SK-N-SH (cell line): ENCODE measurements at regions not wholly inside any gene's neighbourhood (a gene's known extent, or its start where the extent isn't known, plus 50 kb on each side); places are given as distances from the start of the nearest gene placed in this dataset.
A peak's percentile ranks its signal among the peaks of the same experiment; 100 is the strongest.

ENCODE experiments used
- CTCF ChIA-PET: fragments of 300-600, 350-600 bp; formaldehyde crosslinking; extraction: SDS; loops from one replicate; lab custom pipeline; 2021; lab: Yijun Ruan, JAX
- POLR2A ChIA-PET: fragments of 350-600 bp; sonication (Branson Sonifier 250); formaldehyde crosslinking; extraction: SDS; loops from one replicate; lab custom pipeline; 2020; ENCODE audit warnings: antibody characterized with exemption, inconsistent platforms; lab: Yijun Ruan, JAX
- DNase-seq: peaks from one replicate; pipeline ENCODE4 v3.0.0; 2012
- H2AFZ ChIP-seq: fragments of 200-600 bp; sonication (generic); 2 replicates; pipeline ENCODE4 v1.8.1; 2016; ENCODE audit warnings: antibody characterized with exemption, mild to moderate bottlenecking, low read depth
- H3F3A ChIP-seq: fragments of 200-600 bp; sonication (generic); replicated peaks from 2 replicates; pipeline ENCODE3; 2016; ENCODE audit warnings: antibody characterized with exemption, mild to moderate bottlenecking; ENCODE audit not compliant: insufficient read depth
- H3K27ac ChIP-seq, 2 experiments: fragments of 200-500 bp in 1 of 2; fragments of 200-600 bp in 1 of 2; sonication (Bioruptor generic) in 1 of 2; sonication (generic), shearing (Covaris generic) in 1 of 2; 2 replicates each; pipeline versions ENCODE4 v1.5.1 to v1.6.1; 2014 to 2016; ENCODE audit warnings: low read depth in 2 of 2, inconsistent platforms in 1 of 2, low read length in 1 of 2, mild to moderate bottlenecking in 1 of 2, mixed read lengths in 1 of 2
- H3K27me3 ChIP-seq: fragments of 200-600 bp; sonication (generic), shearing (Covaris generic); 2 replicates; pipeline ENCODE4 v1.6.1; 2016; ENCODE audit warnings: mixed run types; ENCODE audit not compliant: insufficient read depth
- H3K36me3 ChIP-seq, 2 experiments: fragments of 200-500 bp in 1 of 2; fragments of 200-600 bp in 1 of 2; sonication (Bioruptor generic) in 1 of 2; sonication (generic) in 1 of 2; replicated peaks in 1 of 2; 2 replicates each; pipeline versions ENCODE3 to v1.5.1; 2014 to 2016; ENCODE audit warnings: low read length in 1 of 2, mild to moderate bottlenecking in 1 of 2; ENCODE audit not compliant: insufficient read depth in 2 of 2, control insufficient read depth in 1 of 2
- H3K4me1 ChIP-seq, 2 experiments: fragments of 200-500 bp in 1 of 2; fragments of 200-600 bp in 1 of 2; sonication (Bioruptor generic) in 1 of 2; sonication (generic), shearing (Covaris generic) in 1 of 2; 2 replicates each; pipeline versions ENCODE4 v1.5.1 to v1.6.1; 2014 to 2016; ENCODE audit warnings: low read depth in 1 of 2, low read length in 1 of 2, mixed run types in 1 of 2; ENCODE audit not compliant: insufficient read depth in 2 of 2, control insufficient read depth in 1 of 2
- H3K4me2 ChIP-seq: fragments of 200-600 bp; sonication (generic), shearing (Covaris generic); 2 replicates; pipeline ENCODE4 v1.6.1; 2017; ENCODE audit warnings: mixed run types
- H3K4me3 ChIP-seq, 2 experiments: fragments of 200-500 bp in 1 of 2; fragments of 200-600 bp in 1 of 2; sonication (Bioruptor generic) in 1 of 2; sonication (generic), shearing (Covaris generic) in 1 of 2; 2 replicates each; pipeline versions ENCODE4 v1.5.1 to v1.8.1; 2014 to 2016; ENCODE audit warnings: low read depth in 2 of 2, inconsistent platforms in 1 of 2, low read length in 1 of 2, mild to moderate bottlenecking in 1 of 2, mixed read lengths in 1 of 2, moderate library complexity in 1 of 2
- H3K79me2 ChIP-seq: fragments of 200-600 bp; sonication (generic); 2 replicates; pipeline ENCODE4 v1.8.1; 2017; ENCODE audit warnings: mild to moderate bottlenecking; ENCODE audit not compliant: insufficient read depth
- H3K9ac ChIP-seq: fragments of 200-600 bp; sonication (generic); 2 replicates; pipeline ENCODE4 v1.6.1; 2017; ENCODE audit warnings: mixed run types
- H3K9me2 ChIP-seq: fragments of 200-600 bp; sonication (generic); 2 replicates; pipeline ENCODE4 v1.6.1; 2017; ENCODE audit warnings: mixed run types
- H3K9me3 ChIP-seq: fragments of 200-600 bp; sonication (generic); 2 replicates; pipeline ENCODE4 v1.6.1; 2017; ENCODE audit warnings: mixed run types, mild to moderate bottlenecking, moderate library complexity
- H4K20me1 ChIP-seq: fragments of 200-600 bp; sonication (generic); 2 replicates; pipeline ENCODE4 v1.6.1; 2017; ENCODE audit warnings: mild to moderate bottlenecking, mixed run types; ENCODE audit not compliant: insufficient read depth
- CHD2 ChIP-seq: fragments of 150-350 bp; IDR thresholded peaks from 2 replicates; pipeline ENCODE4 v1.6.1; 2018; ENCODE audit warnings: low read length; ENCODE audit not compliant: partially characterized antibody
- ELF1 ChIP-seq: IDR thresholded peaks from 2 replicates; pipeline ENCODE4 v1.4.0; 2012
- EP300 ChIP-seq, 2 experiments: IDR thresholded peaks; 2 replicates each; pipeline versions ENCODE4 v1.4.0 to v1.6.1; 2012; ENCODE audit warnings: borderline replicate concordance in 1 of 2, low read depth in 1 of 2, low read length in 1 of 2
- FOSL2 ChIP-seq: IDR thresholded peaks from 2 replicates; pipeline ENCODE4 v1.4.0; 2012; ENCODE audit warnings: low read depth, mild to moderate bottlenecking, moderate library complexity, borderline replicate concordance
- FOXJ3 ChIP-seq: sonication (generic); formaldehyde crosslinking; IDR thresholded peaks from 2 replicates; pipeline ENCODE4 v1.5.1; 2020; ENCODE audit warnings: mild to moderate bottlenecking, missing genetic modification reagents
- GABPA ChIP-seq: IDR thresholded peaks from 2 replicates; pipeline ENCODE4 v1.4.0; 2012; ENCODE audit warnings: low read depth, mild to moderate bottlenecking
- JUND ChIP-seq: IDR thresholded peaks from 2 replicates; pipeline ENCODE4 v1.4.0; 2012
- POLR2AphosphoS5 ChIP-seq: IDR thresholded peaks from 2 replicates; pipeline ENCODE4 v1.6.1; 2012; ENCODE audit warnings: low read depth, low read length
- RAD21 ChIP-seq: IDR thresholded peaks from 2 replicates; pipeline ENCODE4 v1.6.1; 2012; ENCODE audit warnings: mild to moderate bottlenecking, low read length
- RXRA ChIP-seq: IDR thresholded peaks from 2 replicates; pipeline ENCODE4 v1.4.0; 2012; ENCODE audit warnings: low read depth, mild to moderate bottlenecking, borderline replicate concordance
- TAF1 ChIP-seq: IDR thresholded peaks from 2 replicates; pipeline ENCODE4 v1.6.1; 2012; ENCODE audit warnings: low read depth, mild to moderate bottlenecking, low read length, moderate library complexity, borderline replicate concordance
- TEAD4 ChIP-seq: IDR thresholded peaks from 2 replicates; pipeline ENCODE4 v1.4.0; 2012; ENCODE audit warnings: mild to moderate bottlenecking, borderline replicate concordance; ENCODE audit not compliant: insufficient read depth
- ZBTB33 ChIP-seq: IDR thresholded peaks from 2 replicates; pipeline ENCODE4 v1.4.0; 2012; ENCODE audit warnings: low read depth, borderline replicate concordance
- WGBS: methylation state at CpG from one replicate; pipeline ENCODE4 v1.1.6; 2017; ENCODE audit warnings: low lambda C conversion rate; 5-methylcytosine and 5-hydroxymethylcytosine counted together
- TF ChIP-seq, protein P1 (sequence below): IDR thresholded peaks from 2 replicates; pipeline ENCODE4 v1.4.0; 2012; ENCODE audit warnings: low read depth
- TF ChIP-seq, protein P2 (sequence below): IDR thresholded peaks from 2 replicates; pipeline ENCODE4 v1.4.0; 2012; ENCODE audit warnings: low read depth, borderline replicate concordance
- TF ChIP-seq, protein P3 (sequence below): IDR thresholded peaks from 2 replicates; pipeline ENCODE4 v1.6.1; 2012; ENCODE audit warnings: mild to moderate bottlenecking, low read depth, low read length, moderate library complexity

DNA sequence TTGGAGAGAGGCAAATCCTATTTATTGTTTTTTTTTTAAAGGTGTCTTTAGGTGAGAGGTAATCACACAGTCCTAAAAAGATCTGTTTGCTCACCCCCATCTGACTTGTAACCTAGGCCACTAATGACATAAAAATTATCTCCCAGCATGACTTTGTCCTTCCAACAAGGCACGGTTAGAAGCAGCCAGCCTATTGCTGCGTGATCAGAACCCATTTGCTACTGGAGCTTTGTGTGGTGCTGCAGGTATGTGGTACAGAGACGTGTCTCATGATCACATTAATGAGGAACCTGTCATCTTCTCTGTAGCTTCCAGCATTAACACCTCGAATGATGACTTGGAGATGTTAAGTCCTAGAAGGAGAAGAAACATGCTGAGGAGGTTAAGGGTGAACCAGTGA lies 555.8 kb upstream of the TLE4 start:
- H2AFZ ChIP-seq: no peak overlapping the region
- TF ChIP-seq TAF1: no peak
- no peak for TF ChIP-seq POLR2AphosphoS5
- no peak for TF ChIP-seq ELF1
- TF ChIP-seq, protein P1, sequence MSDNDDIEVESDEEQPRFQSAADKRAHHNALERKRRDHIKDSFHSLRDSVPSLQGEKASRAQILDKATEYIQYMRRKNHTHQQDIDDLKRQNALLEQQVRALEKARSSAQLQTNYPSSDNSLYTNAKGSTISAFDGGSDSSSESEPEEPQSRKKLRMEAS: no peak
- no peak for TF ChIP-seq RXRA
- no peak for TF ChIP-seq FOSL2
- no peak for TF ChIP-seq RAD21
- no peak for TF ChIP-seq FOXJ3 (CRISPR knock-in tag)
- no peak for TF ChIP-seq JUND
- TF ChIP-seq CHD2: no peak
- TF ChIP-seq, protein P2, sequence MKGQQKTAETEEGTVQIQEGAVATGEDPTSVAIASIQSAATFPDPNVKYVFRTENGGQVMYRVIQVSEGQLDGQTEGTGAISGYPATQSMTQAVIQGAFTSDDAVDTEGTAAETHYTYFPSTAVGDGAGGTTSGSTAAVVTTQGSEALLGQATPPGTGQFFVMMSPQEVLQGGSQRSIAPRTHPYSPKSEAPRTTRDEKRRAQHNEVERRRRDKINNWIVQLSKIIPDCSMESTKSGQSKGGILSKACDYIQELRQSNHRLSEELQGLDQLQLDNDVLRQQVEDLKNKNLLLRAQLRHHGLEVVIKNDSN: no peak
- no peak for TF ChIP-seq GABPA
- TF ChIP-seq, protein P3, sequence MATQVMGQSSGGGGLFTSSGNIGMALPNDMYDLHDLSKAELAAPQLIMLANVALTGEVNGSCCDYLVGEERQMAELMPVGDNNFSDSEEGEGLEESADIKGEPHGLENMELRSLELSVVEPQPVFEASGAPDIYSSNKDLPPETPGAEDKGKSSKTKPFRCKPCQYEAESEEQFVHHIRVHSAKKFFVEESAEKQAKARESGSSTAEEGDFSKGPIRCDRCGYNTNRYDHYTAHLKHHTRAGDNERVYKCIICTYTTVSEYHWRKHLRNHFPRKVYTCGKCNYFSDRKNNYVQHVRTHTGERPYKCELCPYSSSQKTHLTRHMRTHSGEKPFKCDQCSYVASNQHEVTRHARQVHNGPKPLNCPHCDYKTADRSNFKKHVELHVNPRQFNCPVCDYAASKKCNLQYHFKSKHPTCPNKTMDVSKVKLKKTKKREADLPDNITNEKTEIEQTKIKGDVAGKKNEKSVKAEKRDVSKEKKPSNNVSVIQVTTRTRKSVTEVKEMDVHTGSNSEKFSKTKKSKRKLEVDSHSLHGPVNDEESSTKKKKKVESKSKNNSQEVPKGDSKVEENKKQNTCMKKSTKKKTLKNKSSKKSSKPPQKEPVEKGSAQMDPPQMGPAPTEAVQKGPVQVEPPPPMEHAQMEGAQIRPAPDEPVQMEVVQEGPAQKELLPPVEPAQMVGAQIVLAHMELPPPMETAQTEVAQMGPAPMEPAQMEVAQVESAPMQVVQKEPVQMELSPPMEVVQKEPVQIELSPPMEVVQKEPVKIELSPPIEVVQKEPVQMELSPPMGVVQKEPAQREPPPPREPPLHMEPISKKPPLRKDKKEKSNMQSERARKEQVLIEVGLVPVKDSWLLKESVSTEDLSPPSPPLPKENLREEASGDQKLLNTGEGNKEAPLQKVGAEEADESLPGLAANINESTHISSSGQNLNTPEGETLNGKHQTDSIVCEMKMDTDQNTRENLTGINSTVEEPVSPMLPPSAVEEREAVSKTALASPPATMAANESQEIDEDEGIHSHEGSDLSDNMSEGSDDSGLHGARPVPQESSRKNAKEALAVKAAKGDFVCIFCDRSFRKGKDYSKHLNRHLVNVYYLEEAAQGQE: no peak
- TF ChIP-seq EP300 (IDR thresholded peaks at IDR 0.05; ENCODE audit: borderline replicate concordance in 1 of 2, low read depth in 1 of 2, low read length in 1 of 2): no peak
- no peak for TF ChIP-seq ZBTB33
- TF ChIP-seq TEAD4: no peak
- TF ChIP-seq, all 33 proteins: peak for 0
- no peak for DNase-seq
- no peak overlapping the region for H3K9ac ChIP-seq
- H3K27ac ChIP-seq: peak overlapping the region in 1 of 2 experiments; percentile 76; a peak in 2 of 4 replicates
- peaks cover 7 to 33% of the 10 kb centered on the region in 2 experiments; a peak in 3 of 4 replicates for H3K4me1 ChIP-seq
- no peaks in the 10 kb centered on the region for H3K36me3 ChIP-seq
- H3K9me2 ChIP-seq: no peaks in the 10 kb centered on the region
- no peaks in the 10 kb centered on the region for H3K27me3 ChIP-seq
- no peaks in the 10 kb centered on the region for H4K20me1 ChIP-seq
- CTCF ChIA-PET: interaction anchor here (0.8 kb wide), 1 partner anchor 15 kb away, joined by 3 read pairs; no protein-coding TSS in a partner anchor
- H3K9me3 ChIP-seq: 0 out of 2 replicates have a peak, but pooled peaks cover 4% of the 10 kb centered on the region
- H3F3A ChIP-seq: peaks cover 44% of the 10 kb centered on the region
- H3K4me3 ChIP-seq: no peak overlapping the region
- H3K79me2 ChIP-seq: peaks cover 7% of the 10 kb centered on the region; the same call in 1 of the 2 replicates
- H3K4me2 ChIP-seq: peak overlapping the region; percentile 52; the same call in 1 of the 2 replicates
- POLR2A ChIA-PET: no interaction called here
- WGBS: 94% methylated on average over 4 of the region's 4 CpGs
